ENCODE measurements at regions not wholly inside any gene's neighbourhood (a gene's known extent, or its start where the extent isn't known, plus 50 kb on each side); places are given as distances from the start of the nearest gene placed in this dataset.
"Not testable (repeated sequence)": the region's sequence is repeated elsewhere in the genome, so short reads cannot be mapped to it uniquely, and the experiment has no call there.

DNA sequence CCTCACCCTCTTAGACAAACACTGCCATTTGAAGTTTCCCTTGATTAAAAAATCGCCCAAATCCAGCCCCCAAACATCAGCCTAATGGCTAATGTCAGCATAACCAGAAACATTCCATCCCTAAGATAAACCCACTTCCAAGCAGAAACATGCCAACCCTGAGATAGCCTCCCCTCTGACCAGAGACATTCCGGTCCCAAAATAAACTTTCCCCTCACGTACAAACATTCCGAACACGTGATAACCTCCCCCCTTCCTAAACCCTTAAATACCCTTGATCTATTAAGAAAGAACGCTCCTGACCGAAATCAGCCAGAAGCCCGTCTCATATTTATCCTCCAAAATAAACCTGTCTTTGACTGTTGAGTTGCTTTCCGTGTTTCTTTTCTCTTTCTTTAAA, 237.2 kb downstream of the ASMT start:
- DNase-seq (ENCODE audit: low read depth) = no peak

DNA sequence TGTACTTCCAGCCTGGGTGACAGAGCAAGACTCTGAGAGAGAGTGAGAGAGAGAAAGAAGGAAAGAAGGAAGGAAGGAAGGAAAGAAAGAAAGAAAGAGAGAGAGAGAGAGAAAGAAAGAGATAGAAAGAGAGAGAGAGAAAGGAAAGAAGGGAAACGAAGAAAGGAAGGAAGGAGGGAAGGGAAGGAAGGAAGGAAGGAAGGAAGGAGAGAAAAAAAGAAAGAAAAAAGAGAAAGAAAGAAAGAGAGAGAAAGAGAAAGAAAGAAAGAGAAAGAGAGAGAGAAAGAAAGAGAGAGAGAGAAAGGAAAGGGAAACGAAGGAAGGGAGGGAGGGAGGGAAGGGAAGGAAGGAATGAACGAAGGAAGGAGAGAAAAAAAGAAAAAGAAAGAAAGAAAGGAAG, 238.6 kb downstream of the ASMT start:
- no peak for DNase-seq (ENCODE audit: low read depth)

DNA sequence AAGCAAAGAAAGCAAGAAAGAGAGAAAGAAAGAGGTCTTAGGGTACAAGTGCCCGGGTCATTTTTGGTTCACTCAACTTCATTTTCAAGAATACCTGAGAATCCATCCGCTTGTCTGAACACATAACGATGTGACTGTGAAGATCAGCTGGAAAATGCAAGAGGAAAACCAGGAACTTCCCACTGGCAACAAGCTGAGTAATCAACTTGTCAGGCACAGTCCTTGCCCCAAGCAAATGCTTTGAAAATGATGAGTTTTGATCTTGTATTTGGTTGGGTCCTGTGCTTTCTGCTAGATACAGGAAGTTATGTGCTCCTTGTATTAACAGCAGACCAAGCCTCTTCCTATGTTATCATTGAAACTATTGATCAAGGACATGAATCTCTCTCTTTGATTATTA, 239.1 kb downstream of the ASMT start:
- no peak for DNase-seq (ENCODE audit: low read depth)

DNA sequence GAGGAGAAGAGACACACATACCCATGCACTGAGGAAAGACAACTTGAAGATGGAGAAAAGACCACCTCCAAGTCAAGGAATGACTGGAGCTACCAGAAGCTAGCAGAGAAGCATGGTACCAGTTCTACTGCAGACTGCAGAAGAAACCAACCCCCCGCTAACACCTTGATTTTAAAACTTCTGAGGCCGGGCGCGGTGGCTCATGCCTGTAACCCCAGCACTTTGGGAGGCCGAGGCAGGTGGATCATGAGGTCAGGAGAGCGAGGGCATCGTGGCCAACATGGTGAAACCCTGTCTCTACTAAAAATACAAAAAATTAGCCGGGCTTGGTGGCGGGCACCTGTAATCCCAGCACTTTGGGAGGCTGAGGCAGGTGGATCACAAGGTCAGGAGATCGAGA, 240.0 kb downstream of the ASMT start:
- DNase-seq (ENCODE audit: low read depth) = not testable (repeated sequence)

DNA sequence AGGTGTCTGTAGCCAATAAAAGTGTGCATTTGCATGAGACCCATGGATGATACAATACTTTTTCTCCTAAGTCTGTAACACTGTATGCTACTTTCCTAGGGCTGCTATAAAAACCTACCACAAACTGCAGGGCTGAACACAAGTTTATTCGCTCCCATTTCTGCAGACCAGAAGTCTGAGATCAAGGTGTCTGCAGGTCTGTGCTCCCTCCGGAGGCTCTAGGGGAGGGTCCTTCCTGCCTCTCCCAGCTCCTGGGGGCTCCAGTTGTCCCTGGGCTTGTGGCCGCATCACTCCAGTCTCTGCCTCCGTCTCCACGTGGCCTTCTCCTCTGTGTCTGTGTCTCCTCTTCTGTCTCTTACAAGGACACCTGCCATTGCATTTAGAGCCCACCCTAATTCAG, 244.4 kb downstream of the ASMT start:
- DNase-seq (ENCODE audit: low read depth) = not testable (repeated sequence)

DNA sequence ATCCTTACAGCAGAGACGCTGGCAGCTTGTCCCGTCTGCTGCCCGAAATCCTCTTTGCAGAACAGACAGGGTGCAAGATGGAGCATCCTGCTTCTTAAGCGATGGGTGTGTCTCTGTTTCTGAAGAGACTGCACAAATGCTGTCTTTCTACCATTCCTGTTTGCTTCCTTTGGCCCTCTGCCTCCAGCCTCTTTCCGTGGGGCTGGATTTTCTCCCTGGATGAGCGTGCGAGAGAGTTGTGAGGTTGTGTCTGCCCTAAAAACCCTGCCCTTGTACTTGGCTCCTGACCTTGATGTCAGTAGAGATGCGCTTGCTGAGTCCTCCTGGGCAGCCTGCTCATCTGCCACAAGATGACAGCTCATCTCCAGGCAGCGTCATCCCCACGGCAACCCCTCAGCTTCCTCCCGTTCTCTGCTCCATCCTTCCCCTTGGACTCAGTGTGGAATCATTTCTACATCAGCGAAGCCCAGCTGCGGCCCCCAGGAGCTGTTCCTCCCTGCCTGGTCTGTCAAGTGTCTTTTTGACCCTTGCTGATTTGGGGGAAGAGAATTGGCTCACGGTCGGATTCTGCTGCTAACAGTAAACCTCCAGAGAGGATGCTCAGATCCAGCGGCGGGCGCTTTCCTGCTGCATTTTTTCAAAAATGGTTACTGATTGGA, 246.2 kb downstream of the ASMT start:
- DNase-seq (ENCODE audit: low read depth) = no peak

DNA sequence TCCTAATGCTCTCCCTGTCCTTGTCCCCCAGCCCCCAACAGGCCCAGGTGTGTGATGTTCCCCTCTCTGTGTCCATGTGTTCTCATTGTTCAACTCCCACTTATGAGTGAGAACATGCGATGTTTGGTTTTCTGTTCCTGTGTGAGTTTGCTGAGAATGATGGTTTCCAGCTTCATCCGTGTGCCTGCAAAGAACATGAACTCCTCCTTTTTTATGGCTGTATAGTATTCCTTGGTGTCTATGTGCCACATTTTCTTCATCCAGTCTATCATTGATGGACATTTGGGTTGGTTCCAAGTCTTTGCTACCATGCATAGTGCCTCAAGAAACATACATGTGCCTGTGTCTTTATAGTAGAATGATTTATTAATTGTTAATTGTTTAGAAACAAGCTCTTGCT, 249.1 kb downstream of the ASMT start:
- not testable (repeated sequence) for DNase-seq (ENCODE audit: low read depth)

DNA sequence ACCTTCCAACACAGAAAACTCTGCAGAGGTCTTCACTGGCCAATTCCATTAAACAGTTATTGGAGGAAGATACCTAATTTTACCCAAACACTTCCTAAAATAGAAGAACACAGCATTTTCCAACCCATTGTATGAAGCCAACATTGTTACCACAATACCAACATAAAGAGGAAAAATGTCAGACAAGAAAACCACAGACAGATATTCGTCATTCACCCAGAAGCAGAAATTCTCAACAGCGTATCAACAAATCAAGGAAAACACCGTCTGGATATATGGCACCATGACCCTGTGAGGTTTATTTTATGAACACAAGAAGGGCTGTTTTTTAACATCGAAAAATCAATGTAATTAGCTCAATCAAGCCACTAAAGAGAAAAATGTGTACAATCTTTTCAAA, 255.6 kb downstream of the ASMT start:
- no peak for DNase-seq (ENCODE audit: low read depth)

DNA sequence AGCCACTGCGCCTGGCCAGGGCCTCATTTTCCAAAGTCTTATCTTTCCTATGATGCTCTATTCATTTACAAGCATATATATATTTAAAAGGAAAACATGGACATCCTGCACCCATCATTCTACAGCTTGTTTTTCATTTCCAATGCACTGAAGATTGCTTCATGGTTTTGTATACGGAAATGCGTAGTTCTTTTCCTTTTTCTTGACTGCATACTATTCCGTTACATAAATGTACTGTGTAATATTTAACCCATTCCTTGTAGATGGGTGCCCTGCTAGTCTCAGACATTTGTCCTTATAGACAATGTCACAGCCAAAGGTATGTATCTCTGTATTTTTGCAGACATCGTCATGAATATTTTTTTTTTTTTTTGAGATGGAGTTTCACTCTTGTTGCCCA, 257.0 kb downstream of the ASMT start:
- no peak for DNase-seq (ENCODE audit: low read depth)

DNA sequence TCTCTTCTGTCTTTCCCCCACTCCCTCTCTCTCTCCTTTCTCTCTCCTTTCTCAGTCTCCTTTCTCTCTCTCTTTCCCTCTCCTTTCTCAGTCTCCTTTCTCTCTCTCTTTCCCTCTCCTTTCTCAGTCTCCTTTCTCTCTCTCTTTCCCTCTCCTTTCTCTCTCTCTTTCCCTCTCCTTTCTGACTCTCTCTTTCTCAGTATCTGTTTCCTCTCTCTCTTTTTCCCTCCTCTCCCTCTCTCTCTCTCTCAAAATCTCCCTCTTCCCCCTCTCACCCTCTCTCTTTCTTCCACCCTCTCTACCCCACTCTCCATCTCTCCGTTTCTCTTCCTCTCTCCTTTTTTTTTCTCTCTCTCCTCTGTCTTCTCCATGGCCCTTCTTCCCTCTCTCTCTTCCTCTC, 258.8 kb downstream of the ASMT start:
- no peak for DNase-seq (ENCODE audit: low read depth)

DNA sequence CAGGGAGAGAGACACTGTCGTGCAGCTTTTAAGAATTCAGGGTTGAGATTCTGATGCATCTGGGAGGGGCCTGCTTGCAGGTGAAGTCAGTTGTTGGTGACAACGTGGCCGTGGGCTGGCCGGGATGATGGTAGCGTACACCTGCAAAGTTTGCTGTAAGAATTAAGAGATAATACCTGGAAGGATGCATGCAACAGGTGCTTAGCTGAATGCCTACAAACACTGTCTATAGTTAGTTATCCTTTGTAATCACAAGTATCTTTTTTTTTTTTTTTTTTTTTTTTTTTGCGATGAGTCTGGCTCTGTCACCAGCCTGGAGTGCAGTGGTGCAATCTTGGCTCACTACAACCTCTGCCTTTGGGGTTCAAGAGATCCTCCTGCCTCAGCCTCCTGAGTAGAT, 259.6 kb downstream of the ASMT start:
- DNase-seq (ENCODE audit: low read depth) = no peak

DNA sequence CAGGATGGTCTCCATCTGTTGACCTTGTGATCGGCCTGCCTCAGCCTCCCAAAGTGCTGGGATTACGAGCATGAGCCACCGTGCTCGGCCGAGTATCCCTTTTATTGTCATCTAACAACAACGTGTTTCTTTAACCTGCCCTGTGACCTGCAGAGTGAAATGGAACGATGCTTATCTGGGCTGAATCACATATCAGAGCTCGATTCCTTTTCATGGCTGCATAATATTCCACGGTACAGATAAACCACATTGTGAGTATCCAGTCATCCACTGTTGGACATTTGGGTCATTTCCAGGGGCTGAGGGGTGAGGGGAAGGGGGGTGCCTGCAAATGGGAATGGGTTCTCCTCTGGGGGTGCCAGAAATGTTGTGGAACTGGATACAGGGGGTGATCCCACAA, 260.0 kb downstream of the ASMT start:
- DNase-seq (ENCODE audit: low read depth) = no peak

DNA sequence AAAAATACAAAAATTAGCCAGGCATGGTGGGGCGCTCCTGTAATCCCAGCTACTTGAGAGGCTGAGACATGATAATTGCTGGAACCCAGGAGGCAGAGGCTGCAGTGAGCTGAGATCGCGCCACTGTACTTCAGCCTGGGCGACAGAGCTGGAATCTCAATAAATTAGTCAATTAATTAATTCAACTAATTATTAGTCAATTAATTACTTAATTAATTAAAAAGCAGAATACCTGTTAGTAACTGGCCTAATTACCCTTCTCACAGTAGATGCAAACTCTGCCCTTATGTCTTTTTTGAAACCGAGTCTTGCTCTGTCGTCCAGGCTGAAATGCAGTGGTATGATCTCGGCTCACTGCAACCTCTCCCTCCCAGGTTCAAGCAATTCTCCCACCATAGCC, 261.2 kb downstream of the ASMT start:
- no peak for DNase-seq (ENCODE audit: low read depth)

DNA sequence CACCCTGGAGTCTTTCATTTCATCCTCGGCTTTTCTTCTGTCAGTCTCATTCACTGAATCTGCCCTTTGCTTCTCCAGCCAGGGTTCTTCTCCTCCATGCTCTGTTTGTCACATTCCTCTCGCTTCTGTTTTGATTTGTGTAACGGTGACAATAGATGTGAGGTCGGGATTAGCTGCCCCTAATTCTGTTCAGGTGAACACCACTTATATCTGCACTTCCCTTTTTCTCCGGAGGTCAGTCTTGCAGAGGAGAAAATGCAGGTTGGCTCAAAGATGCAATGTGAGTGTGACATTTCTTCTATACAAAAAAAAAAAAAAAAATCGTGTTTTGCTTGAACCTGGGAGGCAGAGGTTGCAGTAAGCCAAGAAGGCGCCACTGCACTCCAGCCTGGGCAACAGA, 262.9 kb downstream of the ASMT start:
- DNase-seq (ENCODE audit: low read depth) = no peak

DNA sequence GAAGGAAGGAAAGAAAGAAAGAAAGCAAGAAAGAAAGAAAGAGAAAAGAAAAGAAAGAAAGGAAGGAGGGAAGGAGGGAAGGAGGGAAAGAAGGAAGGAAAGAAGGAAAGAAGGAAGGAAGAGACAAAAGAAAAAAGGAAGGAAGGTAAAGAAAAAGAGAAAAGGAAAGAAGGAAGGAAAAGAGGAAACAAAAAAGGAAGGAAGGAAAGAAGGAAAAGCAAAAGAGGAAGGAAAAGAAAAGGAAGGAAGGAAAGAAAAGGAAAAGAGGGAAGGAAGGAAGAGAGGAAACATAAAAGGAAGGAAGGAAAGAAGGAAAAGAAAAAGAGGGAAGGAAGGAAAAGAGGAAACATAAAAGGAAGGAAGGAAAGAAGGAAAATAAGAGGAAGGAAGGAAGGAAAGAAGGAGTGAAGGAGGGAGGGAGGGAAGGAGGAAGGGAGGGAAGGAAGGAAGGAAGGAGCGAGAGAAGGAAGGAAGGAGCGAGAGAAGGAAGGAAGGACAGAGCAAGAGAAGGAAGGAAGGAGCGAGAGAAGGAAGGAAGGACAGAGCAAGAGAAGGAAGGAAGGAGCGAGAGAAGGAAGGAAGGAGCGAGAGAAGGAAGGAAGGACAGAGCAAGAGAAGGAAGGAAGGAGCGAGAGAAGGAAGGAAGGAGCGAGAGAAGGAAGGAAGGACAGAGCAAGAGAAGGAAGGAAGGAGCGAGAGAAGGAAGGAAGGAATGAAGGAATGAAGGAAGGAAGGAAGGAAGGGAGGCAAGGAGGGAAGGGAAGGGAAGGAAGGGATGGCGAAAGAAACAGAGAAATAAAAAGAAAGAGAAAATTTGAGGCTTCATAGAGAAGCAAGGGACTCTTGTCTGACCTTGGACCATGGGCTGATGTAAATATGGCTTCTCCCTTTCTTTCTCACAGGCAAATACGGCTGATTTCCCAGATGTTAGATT, 266.3 kb downstream of the ASMT start:
- not testable (repeated sequence) for DNase-seq (ENCODE audit: low read depth)

DNA sequence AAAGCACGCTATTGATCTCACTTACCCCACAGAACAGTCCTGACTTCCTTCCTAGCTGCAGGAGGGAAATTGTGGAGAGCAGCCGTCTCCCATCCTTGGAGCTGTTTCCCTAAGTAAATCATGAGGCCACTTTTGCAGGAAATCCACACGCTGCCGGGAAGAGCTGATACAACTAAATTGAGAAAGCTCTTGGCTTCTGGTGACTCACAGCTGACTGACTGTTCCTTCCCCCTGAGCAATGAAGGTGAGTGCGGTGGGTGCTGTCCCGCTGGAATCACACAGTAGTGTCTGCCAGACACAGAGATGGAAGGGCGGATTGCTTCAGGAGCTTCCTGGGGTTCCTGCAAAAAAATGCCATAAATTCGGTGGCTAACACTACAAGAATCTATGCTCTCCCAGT, 268.9 kb downstream of the ASMT start:
- peak; percentile 37 for DNase-seq (ENCODE audit: low read depth)

DNA sequence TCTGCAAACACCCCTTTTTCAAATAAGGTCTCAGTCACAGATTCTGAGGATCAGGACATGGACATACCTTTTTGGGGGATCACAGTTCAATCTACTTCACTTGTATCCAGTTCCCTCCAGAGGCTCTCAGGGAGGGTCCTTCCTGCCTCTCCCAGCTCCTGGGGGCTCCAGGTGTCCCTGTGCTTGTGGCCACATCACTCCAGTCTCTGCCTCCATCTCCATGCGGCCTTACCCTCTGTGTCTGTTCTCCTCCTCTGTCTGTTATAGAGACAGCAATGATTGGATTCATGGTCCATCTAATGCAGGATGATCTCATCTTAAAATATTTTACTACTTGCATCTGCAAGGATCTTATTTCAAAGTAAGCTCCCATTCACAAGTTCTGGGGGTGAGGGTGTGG, 269.6 kb downstream of the ASMT start:
- DNase-seq (ENCODE audit: low read depth) = no peak

DNA sequence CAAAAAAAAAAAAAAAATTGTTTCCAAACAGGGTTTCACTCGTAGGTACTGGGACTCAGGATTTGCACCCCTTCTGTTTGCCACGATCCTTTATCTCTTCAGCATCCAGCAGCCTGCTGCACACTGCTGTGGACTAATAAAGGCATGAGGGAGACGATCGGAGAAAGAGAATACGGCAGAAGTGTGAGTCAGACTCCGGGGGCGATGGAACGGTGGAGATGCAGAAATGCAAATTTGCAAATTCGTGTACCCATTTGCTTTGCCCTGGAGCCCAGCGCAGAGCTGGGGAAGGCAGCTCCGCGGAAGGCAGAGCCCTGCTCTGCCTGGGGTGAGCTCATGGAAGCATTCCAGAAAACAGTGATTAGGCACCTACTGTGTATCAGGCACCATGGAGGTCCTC, 270.3 kb downstream of the ASMT start:
- no peak for DNase-seq (ENCODE audit: low read depth)

DNA sequence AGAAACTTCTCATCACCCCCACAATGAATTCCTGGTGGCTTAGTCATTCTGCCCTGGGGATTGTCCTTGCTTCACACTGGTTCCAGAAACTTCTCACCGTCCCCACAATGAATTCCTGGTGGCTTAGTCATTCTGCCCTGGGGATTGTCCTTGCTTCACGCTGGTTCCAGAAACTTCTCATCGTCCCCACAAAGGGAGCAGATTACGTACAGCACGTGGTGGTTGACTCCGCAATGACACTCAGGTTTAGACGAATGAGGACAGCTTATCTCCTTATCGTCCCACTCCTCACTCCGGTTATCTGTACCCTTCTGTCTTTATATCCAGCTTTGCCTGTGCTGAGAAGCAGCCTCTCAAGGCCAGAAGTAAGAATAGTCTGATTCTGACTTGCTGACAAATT, 273.4 kb downstream of the ASMT start:
- DNase-seq (ENCODE audit: low read depth) = not testable (repeated sequence)

DNA sequence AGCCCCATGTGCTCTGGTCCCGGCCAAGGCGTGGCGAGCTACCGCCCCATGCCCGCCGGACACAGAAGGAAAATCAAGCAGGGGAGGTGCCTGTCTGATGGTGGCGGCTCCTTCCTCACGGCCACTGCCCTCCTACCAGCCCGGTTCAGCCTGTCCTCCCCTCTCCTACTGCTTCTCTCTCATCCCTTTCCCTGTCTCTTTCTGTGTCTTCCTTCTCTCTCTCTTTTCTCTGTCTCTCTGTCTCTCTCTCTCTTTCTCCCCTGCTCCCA, 279.1 kb downstream of the ASMT start:
- no peak for DNase-seq (ENCODE audit: low read depth)

DNA sequence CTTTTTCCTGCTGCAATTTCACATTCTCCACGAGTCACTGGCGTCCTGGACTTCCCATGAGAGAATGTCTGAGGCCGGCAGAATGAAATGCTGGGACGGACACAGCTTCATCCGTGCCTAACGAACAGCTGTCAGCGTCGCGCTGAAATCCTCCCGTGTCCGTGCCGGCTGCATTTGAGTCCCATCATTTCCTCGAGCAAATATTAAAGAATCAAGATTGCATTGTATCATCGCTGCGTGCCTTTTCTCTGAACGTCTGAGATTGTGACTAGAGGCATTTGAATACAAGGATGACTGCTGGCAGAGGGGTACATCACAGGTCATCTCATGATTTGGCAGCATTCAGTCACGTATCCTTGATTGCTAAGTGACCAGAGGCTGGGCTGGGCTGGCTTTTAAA, 279.9 kb downstream of the ASMT start:
- no peak for DNase-seq (ENCODE audit: low read depth)

DNA sequence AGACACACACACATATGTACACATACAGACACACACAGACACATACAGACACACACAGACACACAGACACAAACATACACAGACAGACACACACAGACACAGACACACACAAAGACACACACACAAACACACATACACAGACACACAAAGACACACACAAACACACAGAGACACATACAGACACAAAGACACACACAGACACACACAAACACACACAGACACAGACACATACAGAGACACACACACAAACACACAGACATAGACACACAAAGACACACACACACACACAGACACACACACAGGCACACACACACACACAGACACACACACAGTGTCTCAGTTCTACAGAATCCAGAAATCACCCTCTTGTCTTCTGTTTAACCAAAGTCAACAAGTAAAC, 280.7 kb downstream of the ASMT start:
- no peak for DNase-seq (ENCODE audit: low read depth)

DNA sequence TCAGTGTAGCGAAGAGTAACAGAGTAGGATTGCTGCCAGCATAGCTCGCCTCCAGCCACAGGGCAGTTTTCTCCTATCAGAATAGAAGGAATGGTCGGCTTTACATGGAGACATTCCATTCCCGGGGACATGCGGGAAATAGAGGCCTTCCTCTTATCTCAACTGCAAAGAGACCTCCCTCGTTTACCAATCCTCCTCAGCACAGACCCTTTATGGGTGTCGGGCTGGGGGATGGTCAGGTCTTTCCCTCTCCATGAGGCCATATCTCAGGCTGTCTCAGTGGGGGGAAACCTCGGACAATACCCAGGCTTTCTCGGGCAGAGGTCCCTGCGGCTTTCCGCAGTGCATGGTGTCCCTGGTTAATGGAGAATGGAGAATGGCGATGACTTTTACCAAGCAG, 285.0 kb downstream of the ASMT start:
- no peak for DNase-seq (ENCODE audit: low read depth)

DNA sequence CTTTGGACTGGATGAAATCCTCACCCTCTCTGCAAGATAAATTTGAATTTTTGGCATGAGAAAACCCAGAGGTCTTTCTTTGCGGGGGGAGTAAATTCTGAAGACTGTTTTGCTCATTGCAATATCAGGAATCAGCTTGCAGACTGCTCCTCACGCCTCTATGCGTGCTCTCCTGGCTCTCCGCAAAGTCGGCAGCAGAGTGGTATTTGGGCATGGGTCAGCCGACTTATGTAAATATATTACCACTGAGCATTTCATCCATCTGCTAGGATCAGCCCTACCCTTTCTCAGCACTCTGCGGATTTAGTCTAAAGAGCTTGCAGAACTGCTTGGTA, 288.0 kb downstream of the ASMT start:
- DNase-seq (ENCODE audit: low read depth) = no peak
